Activated CD8-positive, alpha-beta T cell treated with anti-CD3 and anti-CD28 coated beads for 36 hours (primary cell): ENCODE measurements at regions not wholly inside any gene's neighbourhood (a gene's known extent, or its start where the extent isn't known, plus 50 kb on each side); places are given as distances from the start of the nearest gene placed in this dataset.

Experiments
- ATAC-seq: fragments of 200-7000 bp; cut with Tn5 transposase; one replicate; pipeline ENCODE4 v1.10.0; 2021; ENCODE audit warnings: mild to moderate bottlenecking, moderate library complexity
- CTCF ChIA-PET: fragments of 350-600 bp; sonication (Branson Sonifier 250); formaldehyde crosslinking; loops from one replicate; lab custom pipeline; 2021; ENCODE audit warnings: antibody characterized with exemption; lab: Charles Lee
- POLR2A ChIA-PET: fragments of 350-600 bp; sonication (Branson Sonifier 250); formaldehyde crosslinking; loops from one replicate; lab custom pipeline; 2021; ENCODE audit warnings: antibody characterized with exemption; lab: Charles Lee
- DNase-seq: peaks from one replicate; pipeline ENCODE4 v3.0.0-alpha.2; 2020
- H3K27ac Mint-ChIP-seq: one replicate; pipeline ENCODE4 v1.8.0; 2021; ENCODE audit warnings: mild to moderate bottlenecking, mixed read lengths
- H3K27me3 Mint-ChIP-seq: one replicate; pipeline ENCODE4 v1.8.0; 2021; ENCODE audit warnings: mixed read lengths
- H3K36me3 Mint-ChIP-seq: one replicate; pipeline ENCODE4 v1.8.0; 2021; ENCODE audit warnings: low read depth, mixed read lengths
- H3K4me1 Mint-ChIP-seq: one replicate; pipeline ENCODE4 v1.8.0; 2021; ENCODE audit warnings: low read depth, mixed read lengths
- H3K4me3 Mint-ChIP-seq: one replicate; pipeline ENCODE4 v1.8.0; 2021; ENCODE audit warnings: mild to moderate bottlenecking, moderate library complexity, mixed read lengths
- H3K9me3 Mint-ChIP-seq: one replicate; pipeline ENCODE4 v1.8.0; 2021; ENCODE audit warnings: mixed read lengths
- intact Hi-C: fragments of 100-400 bp; cut with micrococcal nuclease; formaldehyde crosslinking; loops from one replicate; pipeline ENCODE4 v1.10.0; 2022
- TF ChIP-seq, protein P1 (sequence below): fragments of 200-600 bp; IDR thresholded peaks from one replicate; pipeline ENCODE4 v1.8.0; 2022; ENCODE audit warnings: antibody characterized with exemption, mild to moderate bottlenecking

- Mint-ChIP-seq H3K4me1 (no peaks in the 10 kb centered on the region), H3K9me3 (no peaks in the 10 kb centered on the region), H3K27ac (no peak overlapping the region), H3K4me3 (no peak overlapping the region), H3K27me3 (no peaks in the 10 kb centered on the region), H3K36me3 (no peaks in the 10 kb centered on the region)
- DNase-seq (no peak), ATAC-seq (no peak)
- intact Hi-C loops, result no loop called here
- TF ChIP-seq, protein P1, sequence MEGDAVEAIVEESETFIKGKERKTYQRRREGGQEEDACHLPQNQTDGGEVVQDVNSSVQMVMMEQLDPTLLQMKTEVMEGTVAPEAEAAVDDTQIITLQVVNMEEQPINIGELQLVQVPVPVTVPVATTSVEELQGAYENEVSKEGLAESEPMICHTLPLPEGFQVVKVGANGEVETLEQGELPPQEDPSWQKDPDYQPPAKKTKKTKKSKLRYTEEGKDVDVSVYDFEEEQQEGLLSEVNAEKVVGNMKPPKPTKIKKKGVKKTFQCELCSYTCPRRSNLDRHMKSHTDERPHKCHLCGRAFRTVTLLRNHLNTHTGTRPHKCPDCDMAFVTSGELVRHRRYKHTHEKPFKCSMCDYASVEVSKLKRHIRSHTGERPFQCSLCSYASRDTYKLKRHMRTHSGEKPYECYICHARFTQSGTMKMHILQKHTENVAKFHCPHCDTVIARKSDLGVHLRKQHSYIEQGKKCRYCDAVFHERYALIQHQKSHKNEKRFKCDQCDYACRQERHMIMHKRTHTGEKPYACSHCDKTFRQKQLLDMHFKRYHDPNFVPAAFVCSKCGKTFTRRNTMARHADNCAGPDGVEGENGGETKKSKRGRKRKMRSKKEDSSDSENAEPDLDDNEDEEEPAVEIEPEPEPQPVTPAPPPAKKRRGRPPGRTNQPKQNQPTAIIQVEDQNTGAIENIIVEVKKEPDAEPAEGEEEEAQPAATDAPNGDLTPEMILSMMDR, result no peak
- POLR2A ChIA-PET, result no interaction called here
- CTCF ChIA-PET, result no interaction called here
These were observed 318.8 kb upstream of the NAALADL2 start for GRCh38 chr3:174540116-174540908.

DNA sequence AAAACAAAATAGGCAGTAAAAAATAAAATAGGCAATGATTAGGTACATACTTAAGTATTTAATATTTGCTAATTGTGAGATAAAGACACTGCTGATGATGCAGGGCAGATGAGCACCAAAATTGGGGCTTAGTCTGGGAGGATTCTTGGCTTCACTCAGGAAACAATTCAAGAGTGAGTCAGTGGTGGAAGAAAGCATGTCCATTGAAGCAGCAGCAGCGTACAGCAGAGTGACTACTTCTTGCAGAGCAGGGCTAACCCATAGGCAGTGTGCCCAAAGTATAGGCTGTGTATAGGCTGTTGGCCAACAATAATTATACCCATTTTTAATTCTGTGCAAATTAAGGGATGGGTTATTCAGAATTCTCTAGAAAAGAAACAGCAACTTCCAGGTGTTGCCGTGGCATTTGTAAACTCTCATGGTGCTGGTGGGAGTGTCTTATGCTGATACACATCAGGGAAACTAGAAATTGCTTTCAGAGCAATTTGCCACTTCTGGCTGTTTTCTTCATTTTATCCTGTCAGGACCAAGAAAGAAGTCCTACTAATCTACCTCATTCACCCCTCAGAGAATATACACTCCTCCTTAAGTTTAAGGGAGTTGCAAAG lies 317.3 kb upstream of the NAALADL2 start:
- Mint-ChIP-seq H3K9me3 (no peaks in the 10 kb centered on the region), H3K4me3 (no peak overlapping the region), H3K4me1 (no peaks in the 10 kb centered on the region), H3K27me3 (no peaks in the 10 kb centered on the region), H3K27ac (no peak overlapping the region), H3K36me3 (no peaks in the 10 kb centered on the region)
- TF ChIP-seq, protein P1, result no peak
- DNase-seq (no peak), ATAC-seq (no peak)
- intact Hi-C loops, result no loop called here
- POLR2A ChIA-PET, result no interaction called here
- CTCF ChIA-PET, result no interaction called here

DNA sequence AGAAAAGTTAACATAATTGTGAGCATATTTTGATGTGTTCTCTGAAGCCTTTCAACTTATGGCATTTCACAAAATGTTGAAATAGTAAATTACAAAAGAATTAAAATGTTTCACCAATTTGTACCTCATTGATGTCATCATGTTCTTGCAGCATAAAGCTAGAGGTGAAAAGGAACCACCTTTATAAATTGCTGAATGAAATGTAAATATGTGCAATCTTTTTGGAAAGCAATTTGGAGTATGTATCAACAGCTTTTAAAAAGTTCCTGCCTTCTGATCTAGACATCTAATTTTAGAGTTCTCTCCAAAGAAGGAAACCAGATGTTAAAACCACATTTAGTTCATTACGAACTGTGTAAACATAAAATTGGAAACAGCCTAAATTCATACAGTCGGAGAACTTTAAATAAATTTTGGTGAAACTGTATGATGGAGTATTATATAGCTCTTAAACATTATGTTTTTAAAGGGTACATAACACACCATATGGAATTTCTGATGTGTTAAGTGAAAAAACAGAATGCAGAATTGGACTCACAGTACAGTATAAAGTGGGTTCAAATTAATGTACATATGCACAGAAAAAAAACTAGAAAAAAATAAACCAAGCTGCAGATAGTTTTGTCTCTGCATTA lies 311.2 kb upstream of the NAALADL2 start:
- TF ChIP-seq, protein P1, result no peak
- H3K36me3 Mint-ChIP-seq, result no peaks in the 10 kb centered on the region
- H3K4me1 Mint-ChIP-seq, result no peaks in the 10 kb centered on the region
- H3K27me3 Mint-ChIP-seq, result no peaks in the 10 kb centered on the region
- ATAC-seq (no peak), DNase-seq (no peak)
- intact Hi-C loops, result no loop called here
- ChIA-PET CTCF (no interaction called here), POLR2A (no interaction called here)
- no peak overlapping the region for H3K4me3 Mint-ChIP-seq
- no peak overlapping the region for H3K27ac Mint-ChIP-seq
- no peaks in the 10 kb centered on the region for H3K9me3 Mint-ChIP-seq

GRCh38 chr3:174548841-174549623 lies 310.1 kb upstream of the NAALADL2 start:
- no peak overlapping the region for H3K27ac Mint-ChIP-seq
- H3K36me3 Mint-ChIP-seq, result no peaks in the 10 kb centered on the region
- H3K27me3 Mint-ChIP-seq, result no peaks in the 10 kb centered on the region
- H3K9me3 Mint-ChIP-seq, result no peaks in the 10 kb centered on the region
- H3K4me1 Mint-ChIP-seq, result no peaks in the 10 kb centered on the region
- TF ChIP-seq, protein P1, result no peak
- intact Hi-C loops, result no loop called here
- ATAC-seq (no peak), DNase-seq (no peak)
- CTCF ChIA-PET, result no interaction called here
- H3K4me3 Mint-ChIP-seq, result no peak overlapping the region
- POLR2A ChIA-PET, result no interaction called here
